ENCODE measurements at regions not wholly inside any gene's neighbourhood (a gene's known extent, or its start where the extent isn't known, plus 50 kb on each side); places are given as distances from the start of the nearest gene placed in this dataset.

DNA sequence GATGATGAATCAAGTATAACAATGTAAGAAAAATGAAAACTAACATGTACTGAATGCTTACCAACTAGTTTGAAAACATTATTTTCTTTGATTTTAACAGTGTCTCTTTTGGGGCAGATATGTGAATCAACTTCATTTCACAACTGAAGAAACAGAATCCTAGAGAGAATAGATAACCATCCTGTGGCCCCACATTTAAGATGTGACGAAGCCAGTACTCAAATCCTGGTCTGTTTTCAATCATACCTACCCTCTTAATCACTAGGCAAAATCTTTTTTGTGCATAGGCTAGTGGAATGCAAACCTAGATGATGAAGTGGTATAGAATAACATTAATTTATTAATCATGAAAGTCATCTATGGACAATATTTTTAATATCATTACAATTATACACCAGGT is 371.6 kb upstream of the EPHA7 start:
- TF ChIP-seq CTCF (optimal IDR thresholded peaks at IDR 0.05 in 1 of 3, IDR thresholded peaks at IDR 0.05 in 1 of 3, conservative IDR thresholded peaks at IDR 0.05 in 1 of 3; ENCODE audit: extremely low read depth in 1 of 3, insufficient read depth in 2 of 3, low read length in 3 of 3) (no peak), EZH2 (IDR thresholded peaks at IDR 0.05; ENCODE audit: low read length) (no peak)
